OCI-LY1 (cell line): ENCODE measurements at regions not wholly inside any gene's neighbourhood (a gene's known extent, or its start where the extent isn't known, plus 50 kb on each side); places are given as distances from the start of the nearest gene placed in this dataset.

Source experiments
- H2AFZ ChIP-seq: fragments of 200-600 bp; sonication (generic), shearing (Covaris generic); 2 replicates; pipeline ENCODE4 v1.6.0; 2014; ENCODE audit warnings: antibody characterized with exemption, mild to moderate bottlenecking, low read length
- H3F3A ChIP-seq: fragments of 200-600 bp; sonication (generic), shearing (Covaris generic); 2 replicates; pipeline ENCODE4 v1.6.0; 2014; ENCODE audit warnings: mild to moderate bottlenecking, antibody characterized with exemption, low read length, moderate library complexity; ENCODE audit not compliant: insufficient read depth
- H3K27ac ChIP-seq: fragments of 200-600 bp; sonication (generic); 2 replicates; pipeline ENCODE4 v1.5.1; 2014; ENCODE audit warnings: low read length, mixed run types, mild to moderate bottlenecking, low read depth; ENCODE audit not compliant: poor library complexity, severe bottlenecking
- H3K27me3 ChIP-seq: fragments of 200-600 bp; sonication (generic); 2 replicates; pipeline ENCODE4 v1.6.0; 2014; ENCODE audit warnings: antibody characterized with exemption, mild to moderate bottlenecking, low read length, moderate library complexity; ENCODE audit not compliant: insufficient read depth
- H3K36me3 ChIP-seq: fragments of 200-600 bp; sonication (generic); 2 replicates; pipeline ENCODE4 v1.6.1; 2014; ENCODE audit warnings: mild to moderate bottlenecking, antibody characterized with exemption, low read length, moderate library complexity, mixed read lengths; ENCODE audit not compliant: insufficient read depth
- H3K4me1 ChIP-seq: fragments of 200-600 bp; sonication (generic); 2 replicates; pipeline ENCODE4 v1.5.1; 2014; ENCODE audit warnings: mild to moderate bottlenecking, low read length, moderate library complexity; ENCODE audit not compliant: insufficient read depth, severe bottlenecking
- H3K4me2 ChIP-seq: fragments of 200-600 bp; sonication (generic), shearing (Covaris generic); 2 replicates; pipeline ENCODE4 v1.6.1; 2014; ENCODE audit warnings: low read length
- H3K4me3 ChIP-seq: fragments of 200-600 bp; sonication (generic); 2 replicates; pipeline ENCODE4 v1.5.1; 2014; ENCODE audit warnings: low read length, low read depth, mild to moderate bottlenecking, mixed read lengths; ENCODE audit not compliant: poor library complexity, severe bottlenecking
- H3K79me2 ChIP-seq: fragments of 200-600 bp; shearing (Covaris generic); 2 replicates; pipeline ENCODE4 v1.6.1; 2016; ENCODE audit warnings: mixed run types, low read length, mixed read lengths; ENCODE audit not compliant: insufficient read depth
- H3K9ac ChIP-seq: fragments of 200-600 bp; sonication (generic), shearing (Covaris generic); 2 replicates; pipeline ENCODE4 v1.6.1; 2014; ENCODE audit warnings: mild to moderate bottlenecking, low read length, mixed read lengths
- H3K9me2 ChIP-seq: fragments of 200-600 bp; sonication (generic), shearing (Covaris generic); 2 replicates; pipeline ENCODE4 v1.6.1; 2014; ENCODE audit warnings: low read depth, mild to moderate bottlenecking, low read length, mixed read lengths
- H3K9me3 ChIP-seq: fragments of 200-600 bp; shearing (Covaris generic); 2 replicates; pipeline ENCODE4 v1.6.1; 2014; ENCODE audit warnings: low read length, mixed read lengths
- H4K20me1 ChIP-seq: fragments of 200-600 bp; sonication (generic), shearing (Covaris generic); 2 replicates; pipeline ENCODE4 v1.6.0; 2016; ENCODE audit warnings: mild to moderate bottlenecking, low read length; ENCODE audit not compliant: insufficient read depth
- EZH2 ChIP-seq: fragments of 200-600 bp; sonication (generic), shearing (Covaris generic); IDR thresholded peaks from 2 replicates; pipeline ENCODE4 v1.8.0; 2017; ENCODE audit warnings: borderline replicate concordance, mixed run types, mild to moderate bottlenecking, antibody characterized with exemption, low read length, moderate library complexity, mixed read lengths
- TF ChIP-seq, protein P1 (sequence below): fragments of 200-600 bp; sonication (generic), shearing (Covaris generic); IDR thresholded peaks from 2 replicates; pipeline ENCODE4 v1.5.1; 2017; ENCODE audit warnings: mild to moderate bottlenecking, antibody characterized with exemption, low read length, moderate library complexity, mixed read lengths

GRCh38 chr4:110982486-110982885 lies 359.6 kb upstream of the PITX2 start:
- no peak overlapping the region for H3K4me2 ChIP-seq
- H2AFZ ChIP-seq = no peak overlapping the region
- no peaks in the 10 kb centered on the region for H4K20me1 ChIP-seq
- H3K36me3 ChIP-seq = no peaks in the 10 kb centered on the region
- no peak overlapping the region for H3K4me3 ChIP-seq
- no peaks in the 10 kb centered on the region for H3F3A ChIP-seq
- H3K27me3 ChIP-seq = no peaks in the 10 kb centered on the region
- no peaks in the 10 kb centered on the region for H3K4me1 ChIP-seq
- no peaks in the 10 kb centered on the region for H3K9me3 ChIP-seq
- H3K9ac ChIP-seq = no peak overlapping the region
- H3K27ac ChIP-seq = no peak overlapping the region
- 0 out of 2 replicates have a peak, but pooled peaks cover 3% of the 10 kb centered on the region for H3K79me2 ChIP-seq
- TF ChIP-seq EZH2 = no peak
- TF ChIP-seq, protein P1, sequence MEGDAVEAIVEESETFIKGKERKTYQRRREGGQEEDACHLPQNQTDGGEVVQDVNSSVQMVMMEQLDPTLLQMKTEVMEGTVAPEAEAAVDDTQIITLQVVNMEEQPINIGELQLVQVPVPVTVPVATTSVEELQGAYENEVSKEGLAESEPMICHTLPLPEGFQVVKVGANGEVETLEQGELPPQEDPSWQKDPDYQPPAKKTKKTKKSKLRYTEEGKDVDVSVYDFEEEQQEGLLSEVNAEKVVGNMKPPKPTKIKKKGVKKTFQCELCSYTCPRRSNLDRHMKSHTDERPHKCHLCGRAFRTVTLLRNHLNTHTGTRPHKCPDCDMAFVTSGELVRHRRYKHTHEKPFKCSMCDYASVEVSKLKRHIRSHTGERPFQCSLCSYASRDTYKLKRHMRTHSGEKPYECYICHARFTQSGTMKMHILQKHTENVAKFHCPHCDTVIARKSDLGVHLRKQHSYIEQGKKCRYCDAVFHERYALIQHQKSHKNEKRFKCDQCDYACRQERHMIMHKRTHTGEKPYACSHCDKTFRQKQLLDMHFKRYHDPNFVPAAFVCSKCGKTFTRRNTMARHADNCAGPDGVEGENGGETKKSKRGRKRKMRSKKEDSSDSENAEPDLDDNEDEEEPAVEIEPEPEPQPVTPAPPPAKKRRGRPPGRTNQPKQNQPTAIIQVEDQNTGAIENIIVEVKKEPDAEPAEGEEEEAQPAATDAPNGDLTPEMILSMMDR = no peak
- no peaks in the 10 kb centered on the region for H3K9me2 ChIP-seq

- H3K36me3 ChIP-seq = no peaks in the 10 kb centered on the region
- H3K9me2 ChIP-seq = no peaks in the 10 kb centered on the region
- H3K9ac ChIP-seq = no peak overlapping the region
- no peak for TF ChIP-seq EZH2
- TF ChIP-seq, protein P1 = no peak
- no peak overlapping the region for H2AFZ ChIP-seq
- H3K79me2 ChIP-seq = 0 out of 2 replicates have a peak, but pooled peaks cover 3% of the 10 kb centered on the region
- H3K27ac ChIP-seq = no peak overlapping the region
- H3K4me2 ChIP-seq = no peak overlapping the region
- no peaks in the 10 kb centered on the region for H3F3A ChIP-seq
- no peaks in the 10 kb centered on the region for H3K27me3 ChIP-seq
- H3K4me3 ChIP-seq = no peak overlapping the region
- H4K20me1 ChIP-seq = no peaks in the 10 kb centered on the region
- H3K4me1 ChIP-seq = no peaks in the 10 kb centered on the region
- no peaks in the 10 kb centered on the region for H3K9me3 ChIP-seq
Measured at GRCh38 chr4:110988722-110989121, 365.8 kb upstream of the PITX2 start.

GRCh38 chr4:110989125-110989524 lies 366.2 kb upstream of the PITX2 start:
- TF ChIP-seq, protein P1 = no peak
- TF ChIP-seq EZH2 = no peak
- H3K4me1 ChIP-seq = no peaks in the 10 kb centered on the region
- no peaks in the 10 kb centered on the region for H4K20me1 ChIP-seq
- H3K36me3 ChIP-seq = no peaks in the 10 kb centered on the region
- no peak overlapping the region for H3K9ac ChIP-seq
- H3K79me2 ChIP-seq = 0 out of 2 replicates have a peak, but pooled peaks cover 3% of the 10 kb centered on the region
- no peak overlapping the region for H3K27ac ChIP-seq
- no peaks in the 10 kb centered on the region for H3K9me3 ChIP-seq
- no peak overlapping the region for H2AFZ ChIP-seq
- H3K4me3 ChIP-seq = no peak overlapping the region
- H3K27me3 ChIP-seq = no peaks in the 10 kb centered on the region
- H3K4me2 ChIP-seq = no peak overlapping the region
- H3K9me2 ChIP-seq = no peaks in the 10 kb centered on the region
- no peaks in the 10 kb centered on the region for H3F3A ChIP-seq
